ENCODE measurements at regions not wholly inside any gene's neighbourhood (a gene's known extent, or its start where the extent isn't known, plus 50 kb on each side); places are given as distances from the start of the nearest gene placed in this dataset.

DNA sequence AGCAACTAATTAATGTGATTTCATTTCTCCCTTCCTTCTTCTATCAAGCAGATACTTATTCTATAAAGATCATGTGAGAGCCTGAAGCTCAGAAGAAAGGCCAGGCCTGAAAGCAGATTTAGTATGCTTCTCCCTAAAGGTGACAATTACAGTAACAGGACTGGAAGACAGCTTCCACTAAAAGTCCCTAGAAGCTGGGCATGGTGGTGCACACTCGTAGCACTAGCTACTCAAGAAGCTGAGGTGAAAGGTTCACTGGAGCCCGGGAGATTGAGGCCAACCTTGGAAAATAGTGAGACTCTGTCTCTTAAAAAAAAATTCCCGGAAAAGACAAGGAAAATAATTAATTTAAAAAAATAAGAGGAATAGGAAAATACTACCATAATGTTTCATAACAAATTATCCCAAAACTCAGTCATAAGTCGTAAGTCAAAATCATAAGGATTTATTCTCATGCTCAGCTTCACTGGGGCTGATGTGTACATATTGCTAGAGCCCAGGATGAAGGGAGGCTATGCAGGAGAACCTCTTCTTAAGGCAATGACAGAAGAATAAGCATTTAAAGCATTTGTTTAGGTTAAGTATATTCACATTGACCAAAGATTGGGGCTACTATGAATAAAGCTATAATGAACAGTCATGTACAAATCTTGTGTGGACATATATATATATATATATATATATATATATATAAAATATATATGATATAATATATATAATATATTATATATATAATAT, 210.8 kb upstream of the SMARCA2 start (continued):
- TF ChIP-seq, protein P1, sequence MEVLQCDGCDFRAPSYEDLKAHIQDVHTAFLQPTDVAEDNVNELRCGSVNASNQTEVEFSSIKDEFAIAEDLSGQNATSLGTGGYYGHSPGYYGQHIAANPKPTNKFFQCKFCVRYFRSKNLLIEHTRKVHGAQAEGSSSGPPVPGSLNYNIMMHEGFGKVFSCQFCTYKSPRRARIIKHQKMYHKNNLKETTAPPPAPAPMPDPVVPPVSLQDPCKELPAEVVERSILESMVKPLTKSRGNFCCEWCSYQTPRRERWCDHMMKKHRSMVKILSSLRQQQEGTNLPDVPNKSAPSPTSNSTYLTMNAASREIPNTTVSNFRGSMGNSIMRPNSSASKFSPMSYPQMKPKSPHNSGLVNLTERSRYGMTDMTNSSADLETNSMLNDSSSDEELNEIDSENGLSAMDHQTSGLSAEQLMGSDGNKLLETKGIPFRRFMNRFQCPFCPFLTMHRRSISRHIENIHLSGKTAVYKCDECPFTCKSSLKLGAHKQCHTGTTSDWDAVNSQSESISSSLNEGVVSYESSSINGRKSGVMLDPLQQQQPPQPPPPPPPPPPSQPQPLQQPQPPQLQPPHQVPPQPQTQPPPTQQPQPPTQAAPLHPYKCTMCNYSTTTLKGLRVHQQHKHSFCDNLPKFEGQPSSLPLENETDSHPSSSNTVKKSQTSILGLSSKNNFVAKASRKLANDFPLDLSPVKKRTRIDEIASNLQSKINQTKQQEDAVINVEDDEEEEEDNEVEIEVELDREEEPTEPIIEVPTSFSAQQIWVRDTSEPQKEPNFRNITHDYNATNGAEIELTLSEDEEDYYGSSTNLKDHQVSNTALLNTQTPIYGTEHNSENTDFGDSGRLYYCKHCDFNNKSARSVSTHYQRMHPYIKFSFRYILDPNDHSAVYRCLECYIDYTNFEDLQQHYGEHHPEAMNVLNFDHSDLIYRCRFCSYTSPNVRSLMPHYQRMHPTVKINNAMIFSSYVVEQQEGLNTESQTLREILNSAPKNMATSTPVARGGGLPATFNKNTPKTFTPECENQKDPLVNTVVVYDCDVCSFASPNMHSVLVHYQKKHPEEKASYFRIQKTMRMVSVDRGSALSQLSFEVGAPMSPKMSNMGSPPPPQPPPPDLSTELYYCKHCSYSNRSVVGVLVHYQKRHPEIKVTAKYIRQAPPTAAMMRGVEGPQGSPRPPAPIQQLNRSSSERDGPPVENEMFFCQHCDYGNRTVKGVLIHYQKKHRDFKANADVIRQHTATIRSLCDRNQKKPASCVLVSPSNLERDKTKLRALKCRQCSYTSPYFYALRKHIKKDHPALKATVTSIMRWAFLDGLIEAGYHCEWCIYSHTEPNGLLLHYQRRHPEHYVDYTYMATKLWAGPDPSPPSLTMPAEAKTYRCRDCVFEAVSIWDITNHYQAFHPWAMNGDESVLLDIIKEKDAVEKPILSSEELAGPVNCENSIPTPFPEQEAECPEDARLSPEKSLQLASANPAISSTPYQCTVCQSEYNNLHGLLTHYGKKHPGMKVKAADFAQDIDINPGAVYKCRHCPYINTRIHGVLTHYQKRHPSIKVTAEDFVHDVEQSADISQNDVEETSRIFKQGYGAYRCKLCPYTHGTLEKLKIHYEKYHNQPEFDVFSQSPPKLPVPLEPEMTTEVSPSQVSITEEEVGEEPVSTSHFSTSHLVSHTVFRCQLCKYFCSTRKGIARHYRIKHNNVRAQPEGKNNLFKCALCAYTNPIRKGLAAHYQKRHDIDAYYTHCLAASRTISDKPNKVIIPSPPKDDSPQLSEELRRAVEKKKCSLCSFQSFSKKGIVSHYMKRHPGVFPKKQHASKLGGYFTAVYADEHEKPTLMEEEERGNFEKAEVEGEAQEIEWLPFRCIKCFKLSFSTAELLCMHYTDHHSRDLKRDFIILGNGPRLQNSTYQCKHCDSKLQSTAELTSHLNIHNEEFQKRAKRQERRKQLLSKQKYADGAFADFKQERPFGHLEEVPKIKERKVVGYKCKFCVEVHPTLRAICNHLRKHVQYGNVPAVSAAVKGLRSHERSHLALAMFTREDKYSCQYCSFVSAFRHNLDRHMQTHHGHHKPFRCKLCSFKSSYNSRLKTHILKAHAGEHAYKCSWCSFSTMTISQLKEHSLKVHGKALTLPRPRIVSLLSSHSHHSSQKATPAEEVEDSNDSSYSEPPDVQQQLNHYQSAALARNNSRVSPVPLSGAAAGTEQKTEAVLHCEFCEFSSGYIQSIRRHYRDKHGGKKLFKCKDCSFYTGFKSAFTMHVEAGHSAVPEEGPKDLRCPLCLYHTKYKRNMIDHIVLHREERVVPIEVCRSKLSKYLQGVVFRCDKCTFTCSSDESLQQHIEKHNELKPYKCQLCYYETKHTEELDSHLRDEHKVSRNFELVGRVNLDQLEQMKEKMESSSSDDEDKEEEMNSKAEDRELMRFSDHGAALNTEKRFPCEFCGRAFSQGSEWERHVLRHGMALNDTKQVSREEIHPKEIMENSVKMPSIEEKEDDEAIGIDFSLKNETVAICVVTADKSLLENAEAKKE (CRISPR knock-in tag; IDR thresholded peaks at IDR 0.05) = no peak
- no peak for TF ChIP-seq EZH2 (IDR thresholded peaks at IDR 0.05; ENCODE audit: low read depth, unreplicated experiment)
- TF ChIP-seq STAT1 (IDR thresholded peaks at IDR 0.05; ENCODE audit: unreplicated experiment) = no peak
- TF ChIP-seq JUNB (IDR thresholded peaks at IDR 0.05; ENCODE audit: unreplicated experiment) = no peak
- TF ChIP-seq CREB1 (CRISPR knock-in tag; IDR thresholded peaks at IDR 0.05; ENCODE audit: low read depth) = no peak
- TF ChIP-seq NANOG (IDR thresholded peaks at IDR 0.05; ENCODE audit: borderline replicate concordance) = no peak

DNA sequence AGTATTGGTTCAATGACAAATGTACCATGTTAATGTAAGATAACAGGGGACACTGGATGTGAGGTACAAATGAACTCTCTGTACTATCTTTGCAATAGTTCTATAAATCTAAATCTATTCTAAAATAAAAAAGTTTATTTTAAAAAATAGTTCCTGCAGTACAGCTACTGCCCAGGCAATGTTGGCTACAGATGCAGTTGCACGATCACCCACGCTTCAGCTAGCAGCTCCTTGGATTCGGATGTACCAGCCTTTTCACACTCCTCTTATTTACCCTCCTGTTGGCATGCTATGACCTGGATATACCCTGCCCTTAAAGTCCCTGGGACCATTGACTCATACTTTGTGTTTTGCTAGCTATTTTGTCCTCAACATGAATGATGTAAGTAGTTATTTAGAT, 185.4 kb upstream of the SMARCA2 start:
- H3K27ac ChIP-seq (ENCODE audit: low read depth) = no peak overlapping the region
- H3K4me3 Mint-ChIP-seq = no peak overlapping the region
- no peak overlapping the region for H2AFZ ChIP-seq
- H3K9me3 Mint-ChIP-seq = no peaks in the 10 kb centered on the region
- H4K20me1 ChIP-seq (replicated peaks; ENCODE audit: insufficient read depth) = no peaks in the 10 kb centered on the region
- H3K36me3 ChIP-seq (ENCODE audit: insufficient read depth) = no peaks in the 10 kb centered on the region
- no peaks in the 10 kb centered on the region for H3F3A ChIP-seq (replicated peaks; ENCODE audit: low read depth)
- DNase-seq (ENCODE audit: low spot score) = no peak
- no peak overlapping the region for H3K4me2 ChIP-seq
- H3K79me2 ChIP-seq (replicated peaks; ENCODE audit: insufficient read depth) = no peaks in the 10 kb centered on the region
- no peaks in the 10 kb centered on the region for H3K27me3 Mint-ChIP-seq (ENCODE audit: insufficient read depth, low read depth, poor library complexity)
- H3K27ac Mint-ChIP-seq = no peak overlapping the region
- H3K36me3 Mint-ChIP-seq (ENCODE audit: low read depth) = no peaks in the 10 kb centered on the region
- H3K4me1 Mint-ChIP-seq = peaks cover 4% of the 10 kb centered on the region; the same call in 2 of the 3 replicates
- ATAC-seq = no peak
- H3K27me3 ChIP-seq (ENCODE audit: insufficient read depth) = no peaks in the 10 kb centered on the region
- H3K4me1 ChIP-seq (ENCODE audit: insufficient read depth) = no peaks in the 10 kb centered on the region
- H3K9me2 ChIP-seq (ENCODE audit: insufficient read depth) = 0 out of 2 replicates have a peak, but pooled peaks cover 2% of the 10 kb centered on the region
- H3K4me3 ChIP-seq = no peak overlapping the region
- TF ChIP-seq, protein P1 (CRISPR knock-in tag; IDR thresholded peaks at IDR 0.05) = no peak
- TF ChIP-seq POLR2AphosphoS5 (IDR thresholded peaks at IDR 0.05; ENCODE audit: low read depth) = no peak
- TF ChIP-seq CREB1 (CRISPR knock-in tag; IDR thresholded peaks at IDR 0.05; ENCODE audit: low read depth) = no peak
- TF ChIP-seq NANOG (IDR thresholded peaks at IDR 0.05; ENCODE audit: borderline replicate concordance) = no peak

Measured in GM23338 (cell line).